ENCODE measurements at regions not wholly inside any gene's neighbourhood (a gene's known extent, or its start where the extent isn't known, plus 50 kb on each side); places are given as distances from the start of the nearest gene placed in this dataset.

DNA sequence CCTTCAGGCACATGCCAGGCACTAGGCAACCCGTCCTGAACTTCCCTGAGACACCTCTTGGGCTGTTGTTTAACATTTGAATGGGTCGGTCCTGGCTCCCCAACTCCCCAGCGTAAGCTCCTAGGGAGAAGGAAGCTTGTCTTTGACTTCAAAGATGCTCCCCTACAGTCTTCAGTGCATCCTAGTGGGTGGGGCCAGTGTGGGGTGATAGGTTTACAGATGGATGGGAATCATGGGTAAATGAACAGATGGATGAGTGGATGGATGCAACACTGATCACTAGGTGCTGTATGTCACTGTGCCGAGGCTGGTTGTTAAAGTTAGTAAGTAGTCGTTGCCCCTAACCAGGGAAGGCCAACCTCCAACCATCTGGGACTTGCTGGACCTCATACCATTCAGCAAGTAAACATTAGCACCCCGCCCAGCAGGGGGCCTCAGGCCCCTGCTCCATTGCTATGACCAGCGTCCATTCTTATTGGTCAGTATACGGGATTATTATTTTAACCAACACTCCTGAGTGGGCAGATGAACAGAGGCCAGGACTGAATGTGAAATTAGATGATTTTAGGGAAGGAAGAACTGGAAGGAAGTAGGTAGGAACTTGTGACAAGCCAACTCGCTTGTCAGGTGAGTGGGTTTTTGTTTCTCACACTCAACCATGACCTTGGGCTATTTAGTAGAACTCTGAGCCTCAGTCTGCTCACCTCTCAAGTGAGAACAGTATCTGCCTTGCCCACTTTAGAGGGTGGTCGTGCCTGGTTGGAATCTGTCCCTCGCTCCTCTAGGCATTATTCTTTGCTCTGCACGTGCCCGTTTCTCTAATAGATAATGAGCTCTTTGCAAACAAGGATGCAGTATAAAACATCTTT, 82.9 kb upstream of the FOXP4 start:
- Histone ChIP-seq H3F3A (ENCODE audit: low read length, unreplicated experiment) (no peaks in the 10 kb centered on the region), H3K27ac (ENCODE audit: low read length) (no peak overlapping the region), H3K4me3 (ENCODE audit: low read length) (no peak overlapping the region), H3K36me3 (ENCODE audit: low read depth, low read length) (no peaks in the 10 kb centered on the region), H2AFZ (ENCODE audit: low read length) (no peak overlapping the region), H3K4me2 (ENCODE audit: low read length) (no peak overlapping the region), H3K79me2 (ENCODE audit: low read length) (no peaks in the 10 kb centered on the region), H3K9ac (ENCODE audit: low read length) (no peak overlapping the region), H3K9me3 (ENCODE audit: low read length) (no peaks in the 10 kb centered on the region), H3K9me2 (replicated peaks; ENCODE audit: low read length) (no peaks in the 10 kb centered on the region), H3K4me1 (ENCODE audit: insufficient read depth, low read length) (peaks cover 18% of the 10 kb centered on the region; the same call in 1 of the 2 replicates), H3K27me3 (ENCODE audit: low read length) (no peaks in the 10 kb centered on the region; the same call in 1 of the 2 replicates), H4K20me1 (ENCODE audit: low read length) (no peaks in the 10 kb centered on the region)
- peak; percentile 81 for ATAC-seq
- POLR2A ChIA-PET (ENCODE audit: unreplicated experiment): no interaction called here
- TF ChIP-seq, protein P1, sequence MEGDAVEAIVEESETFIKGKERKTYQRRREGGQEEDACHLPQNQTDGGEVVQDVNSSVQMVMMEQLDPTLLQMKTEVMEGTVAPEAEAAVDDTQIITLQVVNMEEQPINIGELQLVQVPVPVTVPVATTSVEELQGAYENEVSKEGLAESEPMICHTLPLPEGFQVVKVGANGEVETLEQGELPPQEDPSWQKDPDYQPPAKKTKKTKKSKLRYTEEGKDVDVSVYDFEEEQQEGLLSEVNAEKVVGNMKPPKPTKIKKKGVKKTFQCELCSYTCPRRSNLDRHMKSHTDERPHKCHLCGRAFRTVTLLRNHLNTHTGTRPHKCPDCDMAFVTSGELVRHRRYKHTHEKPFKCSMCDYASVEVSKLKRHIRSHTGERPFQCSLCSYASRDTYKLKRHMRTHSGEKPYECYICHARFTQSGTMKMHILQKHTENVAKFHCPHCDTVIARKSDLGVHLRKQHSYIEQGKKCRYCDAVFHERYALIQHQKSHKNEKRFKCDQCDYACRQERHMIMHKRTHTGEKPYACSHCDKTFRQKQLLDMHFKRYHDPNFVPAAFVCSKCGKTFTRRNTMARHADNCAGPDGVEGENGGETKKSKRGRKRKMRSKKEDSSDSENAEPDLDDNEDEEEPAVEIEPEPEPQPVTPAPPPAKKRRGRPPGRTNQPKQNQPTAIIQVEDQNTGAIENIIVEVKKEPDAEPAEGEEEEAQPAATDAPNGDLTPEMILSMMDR (conservative IDR thresholded peaks at IDR 0.05; ENCODE audit: low read depth, low read length): peak; percentile 72
- TF ChIP-seq EZH2 (IDR thresholded peaks at IDR 0.05; ENCODE audit: low read length, unreplicated experiment): no peak
- intact Hi-C loops (cut with micrococcal nuclease): no loop called here
- BruUV-seq (replicated peaks): no TSS peak
- CTCF ChIA-PET: no interaction called here
- peak; percentile 70 for DNase-seq

DNA sequence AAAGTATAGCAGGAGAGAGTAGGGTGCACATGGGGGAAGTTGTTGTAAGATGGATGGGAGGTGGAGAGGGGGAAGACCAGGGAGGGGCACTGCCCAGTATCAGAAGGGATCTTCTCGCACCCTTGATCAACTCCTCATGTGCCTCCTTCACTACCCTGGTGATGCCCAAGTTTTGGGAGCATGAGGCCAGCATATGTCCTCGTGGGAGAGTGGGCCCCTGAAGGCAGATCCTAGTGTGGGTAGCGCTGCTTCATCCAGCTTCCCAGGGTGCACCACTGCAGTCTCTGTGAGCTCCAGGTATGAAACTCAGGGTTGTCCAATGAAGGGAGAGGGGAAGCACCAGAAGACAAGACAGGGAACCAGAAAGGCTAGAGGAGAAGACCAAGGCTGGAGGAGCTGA, 82.2 kb upstream of the FOXP4 start:
- POLR2A ChIA-PET (ENCODE audit: unreplicated experiment): no interaction called here
- no peak for TF ChIP-seq EZH2 (IDR thresholded peaks at IDR 0.05; ENCODE audit: low read length, unreplicated experiment)
- TF ChIP-seq, protein P1 (conservative IDR thresholded peaks at IDR 0.05; ENCODE audit: low read depth, low read length): no peak
- no peak for TF ChIP-seq EZH2phosphoT487 (IDR thresholded peaks at IDR 0.05; ENCODE audit: borderline replicate concordance, low read length)
- H3F3A ChIP-seq (ENCODE audit: low read length, unreplicated experiment): no peaks in the 10 kb centered on the region
- H3K9me3 ChIP-seq (ENCODE audit: low read length): no peaks in the 10 kb centered on the region
- no peaks in the 10 kb centered on the region for H3K36me3 ChIP-seq (ENCODE audit: low read depth, low read length)
- BruUV-seq (replicated peaks): no TSS peak
- H3K4me3 ChIP-seq (ENCODE audit: low read length): no peak overlapping the region
- H3K79me2 ChIP-seq (ENCODE audit: low read length): no peaks in the 10 kb centered on the region
- H3K9me2 ChIP-seq (replicated peaks; ENCODE audit: low read length): no peaks in the 10 kb centered on the region
- no peak overlapping the region; the same call in 1 of the 2 replicates for H2AFZ ChIP-seq (ENCODE audit: low read length)
- H3K4me2 ChIP-seq (ENCODE audit: low read length): peak overlapping the region; percentile 6
- CTCF ChIA-PET: no interaction called here
- H3K27ac ChIP-seq (ENCODE audit: low read length): no peak overlapping the region
- no peak overlapping the region for H3K9ac ChIP-seq (ENCODE audit: low read length)
- peaks cover 18% of the 10 kb centered on the region; the same call in 1 of the 2 replicates for H3K4me1 ChIP-seq (ENCODE audit: insufficient read depth, low read length)
- H4K20me1 ChIP-seq (ENCODE audit: low read length): no peaks in the 10 kb centered on the region
- no peaks in the 10 kb centered on the region; the same call in 1 of the 2 replicates for H3K27me3 ChIP-seq (ENCODE audit: low read length)
- ATAC-seq (no peak), DNase-seq (no peak)
- intact Hi-C loops (cut with micrococcal nuclease): no loop called here

DNA sequence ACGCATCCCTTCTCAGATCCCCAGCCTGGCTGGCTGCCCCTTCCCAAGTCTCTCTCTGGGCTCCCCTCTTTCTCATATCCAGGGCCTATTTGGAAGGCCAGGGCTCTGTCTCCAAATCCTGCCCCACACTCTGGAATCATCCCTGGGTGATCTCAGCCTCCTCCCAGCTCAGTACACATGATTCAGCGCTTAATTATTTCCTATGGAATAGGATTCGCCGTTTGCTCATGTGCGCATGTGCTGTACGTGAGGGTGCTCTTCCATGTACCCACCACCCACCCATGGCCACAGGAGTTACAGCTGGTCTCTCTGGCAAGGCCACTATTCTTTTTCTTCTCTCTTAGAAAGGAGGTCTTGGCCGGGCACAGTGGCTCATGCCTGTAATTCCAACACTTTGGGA, 81.7 kb upstream of the FOXP4 start:
- POLR2A ChIA-PET (ENCODE audit: unreplicated experiment): no interaction called here
- DNase-seq: peak; percentile 75
- Histone ChIP-seq H3K9me3 (ENCODE audit: low read length) (no peaks in the 10 kb centered on the region), H2AFZ (ENCODE audit: low read length) (no peak overlapping the region; the same call in 1 of the 2 replicates), H3K36me3 (ENCODE audit: low read depth, low read length) (no peaks in the 10 kb centered on the region), H3K9me2 (replicated peaks; ENCODE audit: low read length) (no peaks in the 10 kb centered on the region), H3K4me3 (ENCODE audit: low read length) (no peak overlapping the region), H3K79me2 (ENCODE audit: low read length) (no peaks in the 10 kb centered on the region), H3K4me2 (ENCODE audit: low read length) (peak overlapping the region; percentile 6), H3K4me1 (ENCODE audit: insufficient read depth, low read length) (peaks cover 16% of the 10 kb centered on the region; the same call in 1 of the 2 replicates), H3F3A (ENCODE audit: low read length, unreplicated experiment) (no peaks in the 10 kb centered on the region), H4K20me1 (ENCODE audit: low read length) (no peaks in the 10 kb centered on the region), H3K9ac (ENCODE audit: low read length) (no peak overlapping the region), H3K27ac (ENCODE audit: low read length) (no peak overlapping the region), H3K27me3 (ENCODE audit: low read length) (no peaks in the 10 kb centered on the region; the same call in 1 of the 2 replicates)
- ATAC-seq: peak; percentile 83
- no TSS peak for BruUV-seq (replicated peaks)
- TF ChIP-seq EZH2 (IDR thresholded peaks at IDR 0.05; ENCODE audit: low read length, unreplicated experiment) (no peak), EZH2phosphoT487 (IDR thresholded peaks at IDR 0.05; ENCODE audit: borderline replicate concordance, low read length) (no peak)
- TF ChIP-seq, protein P1 (conservative IDR thresholded peaks at IDR 0.05; ENCODE audit: low read depth, low read length): no peak
- intact Hi-C loops (cut with micrococcal nuclease): no loop called here
- CTCF ChIA-PET: no interaction called here

Data from PC-3 (cell line).